ENCODE measurements at regions not wholly inside any gene's neighbourhood (a gene's known extent, or its start where the extent isn't known, plus 50 kb on each side); places are given as distances from the start of the nearest gene placed in this dataset.

GRCh38 chr9:107732781-107733522 lies 243.4 kb upstream of the KLF4 start:
- DNase-seq, result no peak

GRCh38 chr9:107731115-107731762 lies 241.7 kb upstream of the KLF4 start:
- DNase-seq, result no peak

GRCh38 chr9:107730666-107731065 lies 241.1 kb upstream of the KLF4 start:
- DNase-seq, result no peak

GRCh38 chr9:107727086-107727780 lies 237.7 kb upstream of the KLF4 start:
- DNase-seq, result no peak

- no peak for DNase-seq
Measured at GRCh38 chr9:107723015-107723414, 233.4 kb upstream of the KLF4 start.

- no peak for DNase-seq
Measured at GRCh38 chr9:107721705-107722245, 232.2 kb upstream of the KLF4 start.

GRCh38 chr9:107720501-107720900 lies 230.9 kb upstream of the KLF4 start:
- no peak for DNase-seq

- DNase-seq, result no peak
Measured at GRCh38 chr9:107717529-107718314, 228.2 kb upstream of the KLF4 start.

GRCh38 chr9:107715740-107716139 lies 226.2 kb upstream of the KLF4 start:
- no peak for DNase-seq

- no peak for DNase-seq
Measured at GRCh38 chr9:107713470-107713869, 223.9 kb upstream of the KLF4 start.

GRCh38 chr9:107712390-107712789 lies 222.8 kb upstream of the KLF4 start:
- no peak for DNase-seq

- no peak for DNase-seq
Measured at GRCh38 chr9:107711542-107711941, 222.0 kb upstream of the KLF4 start.

GRCh38 chr9:107710953-107711352 lies 221.4 kb upstream of the KLF4 start:
- DNase-seq, result no peak

GRCh38 chr9:107710546-107710945 lies 221.0 kb upstream of the KLF4 start:
- no peak for DNase-seq

GRCh38 chr9:107708791-107709190 lies 219.2 kb upstream of the KLF4 start:
- no peak for DNase-seq

GRCh38 chr9:107707915-107708441 lies 218.4 kb upstream of the KLF4 start:
- no peak for DNase-seq

GRCh38 chr9:107707428-107707837 lies 217.9 kb upstream of the KLF4 start:
- DNase-seq, result no peak

- no peak for DNase-seq
Measured at GRCh38 chr9:107706701-107707427, 217.3 kb upstream of the KLF4 start.

- no peak for DNase-seq
Measured at GRCh38 chr9:107705521-107705920, 216.0 kb upstream of the KLF4 start.

GRCh38 chr9:107704774-107705173 lies 215.2 kb upstream of the KLF4 start:
- DNase-seq, result no peak

- no peak for DNase-seq
Measured at GRCh38 chr9:107703651-107704050, 214.1 kb upstream of the KLF4 start.

GRCh38 chr9:107700847-107701246 lies 211.3 kb upstream of the KLF4 start:
- no peak for DNase-seq

All from NCI-H748 treated with DMSO at 0.1 percent for 48 hours (cell line).